H9 (cell line): ENCODE measurements at regions not wholly inside any gene's neighbourhood (a gene's known extent, or its start where the extent isn't known, plus 50 kb on each side); places are given as distances from the start of the nearest gene placed in this dataset.

Source experiments
- DNase-seq: peaks from one replicate; pipeline ENCODE4 v3.0.0-alpha.2; 2017
- H2AFZ ChIP-seq: one replicate; pipeline ENCODE4 v1.6.1; 2013; ENCODE audit warnings: mild to moderate bottlenecking, low read length, control low read depth, moderate library complexity
- H2AK5ac ChIP-seq: 2 replicates; pipeline ENCODE4 v1.6.1; 2013; ENCODE audit warnings: low read length, control low read depth, mixed read lengths; ENCODE audit not compliant: insufficient read length
- H2BK120ac ChIP-seq: one replicate; pipeline ENCODE4 v1.6.1; 2013; ENCODE audit warnings: low read depth, mild to moderate bottlenecking, low read length, control low read depth, inconsistent platforms; ENCODE audit not compliant: poor library complexity, severe bottlenecking
- H2BK12ac ChIP-seq: 2 replicates; pipeline ENCODE4 v1.6.1; 2013; ENCODE audit warnings: low read length, control low read depth, mixed read lengths, low read depth; ENCODE audit not compliant: insufficient read length
- H2BK15ac ChIP-seq: 2 replicates; pipeline ENCODE4 v1.6.1; 2013; ENCODE audit warnings: low read depth, low read length, control low read depth
- H2BK20ac ChIP-seq: one replicate; pipeline ENCODE4 v1.6.1; 2013; ENCODE audit warnings: low read depth, mild to moderate bottlenecking, low read length, control low read depth, inconsistent platforms; ENCODE audit not compliant: poor library complexity, severe bottlenecking
- H2BK5ac ChIP-seq: 2 replicates; pipeline ENCODE4 v1.6.1; 2013; ENCODE audit warnings: low read length, control low read depth, mixed read lengths; ENCODE audit not compliant: insufficient read length
- H3K14ac ChIP-seq: 2 replicates; pipeline ENCODE4 v1.6.1; 2013; ENCODE audit warnings: low read length, control low read depth; ENCODE audit not compliant: insufficient read depth
- H3K18ac ChIP-seq: 2 replicates; pipeline ENCODE4 v1.6.1; 2013; ENCODE audit warnings: low read depth, mild to moderate bottlenecking, mixed read lengths, low read length, control low read depth; ENCODE audit not compliant: insufficient read length
- H3K23ac ChIP-seq: 2 replicates; pipeline ENCODE4 v1.6.1; 2013; ENCODE audit warnings: low read length, control low read depth, mixed read lengths, low read depth; ENCODE audit not compliant: insufficient read length
- H3K23me2 ChIP-seq: 2 replicates; pipeline ENCODE4 v1.6.1; 2013; ENCODE audit warnings: low read depth, mild to moderate bottlenecking, mixed read lengths, low read length, control low read depth; ENCODE audit not compliant: insufficient read length, poor library complexity, severe bottlenecking
- H3K27ac ChIP-seq: 2 replicates; pipeline ENCODE4 v1.5.1; 2013; ENCODE audit warnings: low read length, control low read depth, mixed read lengths, low read depth; ENCODE audit not compliant: insufficient read length
- H3K27me3 ChIP-seq: 2 replicates; pipeline ENCODE4 v1.6.1; 2013; ENCODE audit warnings: low read length, control low read depth, inconsistent platforms; ENCODE audit not compliant: insufficient read depth
- H3K4ac ChIP-seq: 2 replicates; pipeline ENCODE4 v1.6.1; 2013; ENCODE audit warnings: low read depth, mild to moderate bottlenecking, control low read depth, inconsistent platforms, low read length, moderate library complexity
- H3K4me1 ChIP-seq: 2 replicates; pipeline ENCODE4 v1.6.1; 2013; ENCODE audit warnings: low read length, control low read depth, inconsistent platforms; ENCODE audit not compliant: insufficient read depth
- H3K4me2 ChIP-seq: 2 replicates; pipeline ENCODE4 v1.6.1; 2013; ENCODE audit warnings: low read length, control low read depth, mixed read lengths; ENCODE audit not compliant: insufficient read length, insufficient read depth
- H3K56ac ChIP-seq: 2 replicates; pipeline ENCODE4 v1.6.1; 2013; ENCODE audit warnings: low read depth, mild to moderate bottlenecking, mixed read lengths, low read length, control low read depth; ENCODE audit not compliant: insufficient read length
- H3K79me1 ChIP-seq: 2 replicates; pipeline ENCODE4 v1.6.1; 2013; ENCODE audit warnings: low read depth, mild to moderate bottlenecking, moderate library complexity, low read length, control low read depth, inconsistent platforms; ENCODE audit not compliant: insufficient read depth, poor library complexity, severe bottlenecking
- H3K79me2 ChIP-seq: 2 replicates; pipeline ENCODE4 v1.6.1; 2013; ENCODE audit warnings: low read length, control low read depth, inconsistent platforms; ENCODE audit not compliant: insufficient read depth
- H3K9ac ChIP-seq: 2 replicates; pipeline ENCODE4 v1.6.1; 2013; ENCODE audit warnings: low read length, control low read depth, mixed read lengths; ENCODE audit not compliant: insufficient read length; ENCODE audit errors: extremely low read depth
- H3K9me3 ChIP-seq: one replicate; pipeline ENCODE4 v1.6.1; 2013; ENCODE audit warnings: low read depth, low read length, inconsistent platforms; ENCODE audit not compliant: control insufficient read depth
- H3T11ph ChIP-seq: one replicate; pipeline ENCODE4 v1.6.1; 2013; ENCODE audit warnings: mild to moderate bottlenecking, low read length, control low read depth, inconsistent platforms
- H4K20me1 ChIP-seq: one replicate; pipeline ENCODE4 v1.6.1; 2013; ENCODE audit not compliant: control insufficient read depth, insufficient read length, insufficient read depth
- H4K5ac ChIP-seq: 2 replicates; pipeline ENCODE4 v1.6.1; 2013; ENCODE audit warnings: low read depth, mild to moderate bottlenecking, mixed read lengths, low read length, control low read depth; ENCODE audit not compliant: insufficient read length
- H4K8ac ChIP-seq: replicated peaks from 2 replicates; pipeline ENCODE4 v1.6.1; 2013; ENCODE audit warnings: low read length, control low read depth, mixed read lengths, low read depth; ENCODE audit not compliant: insufficient read length
- H4K91ac ChIP-seq: 2 replicates; pipeline ENCODE4 v1.6.1; 2013; ENCODE audit warnings: low read depth, mild to moderate bottlenecking, moderate library complexity, mixed read lengths, low read length, control low read depth; ENCODE audit not compliant: insufficient read length
- H3K27ac Mint-ChIP-seq, 3 experiments: 2 replicates in 2 of 3; 3 replicates in 1 of 3; pipeline ENCODE4 v1.8.0; 2020 to 2021; ENCODE audit warnings: mixed read lengths in 3 of 3, mild to moderate bottlenecking in 1 of 3, moderate library complexity in 1 of 3
- H3K27me3 Mint-ChIP-seq: 2 replicates; pipeline ENCODE4 v1.8.0; 2021; ENCODE audit warnings: low read depth, mild to moderate bottlenecking, moderate library complexity, mixed read lengths
- H3K36me3 Mint-ChIP-seq, 3 experiments: 2 replicates in 2 of 3; 3 replicates in 1 of 3; pipeline ENCODE4 v1.8.0; 2020 to 2021; ENCODE audit warnings: low read depth in 3 of 3, mixed read lengths in 3 of 3; ENCODE audit not compliant: insufficient read depth in 1 of 3
- H3K4me1 Mint-ChIP-seq, 2 experiments: 2 replicates each; pipeline ENCODE4 v1.8.0; 2020; ENCODE audit warnings: mixed read lengths in 2 of 2
- H3K4me3 Mint-ChIP-seq, 2 experiments: 2 replicates in 1 of 2; 3 replicates in 1 of 2; pipeline ENCODE4 v1.8.0; 2020 to 2021; ENCODE audit warnings: mild to moderate bottlenecking in 2 of 2, mixed read lengths in 2 of 2, moderate library complexity in 1 of 2
- H3K9me3 Mint-ChIP-seq, 2 experiments: 2 replicates in 1 of 2; 3 replicates in 1 of 2; pipeline ENCODE4 v1.8.0; 2020; ENCODE audit warnings: mild to moderate bottlenecking in 2 of 2, mixed read lengths in 2 of 2, moderate library complexity in 1 of 2
- CTCF ChIP-seq: fragments of 200-600 bp; sonication (generic); conservative IDR thresholded peaks from 3 replicates; pipeline ENCODE4 v1.8.0; 2021; ENCODE audit warnings: antibody characterized with exemption, mild to moderate bottlenecking
- WGBS: extraction: QIAGEN DNeasy Blood & Tissue Kit; methylation state at CpG from one replicate; pipeline ENCODE4 v1.1.7; 2013; ENCODE audit warnings: missing lambda C conversion rate, low lambda C conversion rate, mixed read lengths; ENCODE audit not compliant: insufficient read length; ENCODE audit errors: extremely low coverage; 5-methylcytosine and 5-hydroxymethylcytosine counted together

GRCh38 chr11:11135820-11136476 is 217.1 kb downstream of the CSNK2A3 start:
- Mint-ChIP-seq H3K36me3 (no peaks in the 10 kb centered on the region), H3K27me3 (no peaks in the 10 kb centered on the region), H3K9me3 (no peaks in the 10 kb centered on the region; a peak in 1 of 5 replicates), H3K4me3 (no peak overlapping the region), H3K4me1 (peaks cover 6% of the 10 kb centered on the region in 2 experiments; a peak in 3 of 4 replicates), H3K27ac (no peak overlapping the region)
- no peak overlapping the region for H4K91ac ChIP-seq
- no peak overlapping the region for H4K5ac ChIP-seq
- no peak overlapping the region for H3K4me2 ChIP-seq
- H2BK120ac ChIP-seq, result no peak overlapping the region
- no peak overlapping the region for H2AFZ ChIP-seq
- H2BK5ac ChIP-seq, result no peak overlapping the region
- H4K8ac ChIP-seq, result no peak overlapping the region
- no peaks in the 10 kb centered on the region for H3K79me1 ChIP-seq
- no peak overlapping the region for H3T11ph ChIP-seq
- no peak overlapping the region for H3K14ac ChIP-seq
- no peaks in the 10 kb centered on the region for H3K4me1 ChIP-seq
- H3K79me2 ChIP-seq, result no peaks in the 10 kb centered on the region
- H3K27me3 ChIP-seq, result no peaks in the 10 kb centered on the region
- H3K4ac ChIP-seq, result no peak overlapping the region
- H2BK15ac ChIP-seq, result no peak overlapping the region
- no peak for DNase-seq
- H2BK12ac ChIP-seq, result no peak overlapping the region
- no peaks in the 10 kb centered on the region for H4K20me1 ChIP-seq
- H3K23ac ChIP-seq, result no peak overlapping the region
- no peak overlapping the region for H3K18ac ChIP-seq
- no CpG with 5 or more reads among the region's 2 CpGs for WGBS
- H3K27ac ChIP-seq, result no peak overlapping the region
- no peak overlapping the region for H3K9ac ChIP-seq
- no peak overlapping the region for H2BK20ac ChIP-seq
- no peak overlapping the region for H2AK5ac ChIP-seq
- no peaks in the 10 kb centered on the region for H3K9me3 ChIP-seq
- H3K23me2 ChIP-seq, result no peaks in the 10 kb centered on the region
- H3K56ac ChIP-seq, result no peak overlapping the region
- TF ChIP-seq CTCF, result no peak
